ENCODE measurements at regions not wholly inside any gene's neighbourhood (a gene's known extent, or its start where the extent isn't known, plus 50 kb on each side); places are given as distances from the start of the nearest gene placed in this dataset.

GRCh38 chr5:88524941-88525340 lies 256.3 kb upstream of the TMEM161B start:
- 61 to 66% methylated on average over 3 of the region's 3 CpGs for WGBS, 2 donors
- no peaks in the 10 kb centered on the region for H3K27me3 ChIP-seq
- H3K27ac ChIP-seq, result no peak overlapping the region
- FAIRE-seq, result no peak
- H3K4me3 ChIP-seq, result no peak overlapping the region
- no peaks in the 10 kb centered on the region for H3K4me1 ChIP-seq
- intact Hi-C loops (cut with DNase I), result no loop called here
- no peak for TF ChIP-seq CTCF (IDR thresholded peaks at IDR 0.05)
- ATAC-seq, result no peak
- no peaks in the 10 kb centered on the region for H3K36me3 ChIP-seq
- no peak for DNase-seq
- no peaks in the 10 kb centered on the region for H3K9me3 ChIP-seq

GRCh38 chr5:88519066-88519465 lies 250.4 kb upstream of the TMEM161B start:
- no peak overlapping the region for H3K4me3 ChIP-seq
- no peaks in the 10 kb centered on the region for H3K4me1 ChIP-seq
- no peak overlapping the region for H3K27ac ChIP-seq
- H3K27me3 ChIP-seq, result no peaks in the 10 kb centered on the region
- H3K36me3 ChIP-seq, result no peaks in the 10 kb centered on the region
- FAIRE-seq (no peak), ATAC-seq (no peak), DNase-seq (no peak)
- no peak for TF ChIP-seq CTCF (IDR thresholded peaks at IDR 0.05)
- intact Hi-C loops (cut with DNase I), result no loop called here
- H3K9me3 ChIP-seq, result no peaks in the 10 kb centered on the region

- no peaks in the 10 kb centered on the region for H3K9me3 ChIP-seq
- ATAC-seq, result no peak
- no peak overlapping the region for H3K27ac ChIP-seq
- 46 to 68% methylated on average over 4 of the region's 4 CpGs for WGBS, 2 donors
- no peaks in the 10 kb centered on the region for H3K27me3 ChIP-seq
- H3K4me1 ChIP-seq, result no peaks in the 10 kb centered on the region
- no peak for DNase-seq
- H3K4me3 ChIP-seq, result no peak overlapping the region
- no peaks in the 10 kb centered on the region for H3K36me3 ChIP-seq
- TF ChIP-seq CTCF (IDR thresholded peaks at IDR 0.05), result no peak
- FAIRE-seq, result no peak
- intact Hi-C loops (cut with DNase I), result no loop called here
Measured at GRCh38 chr5:88518131-88519016, 249.7 kb upstream of the TMEM161B start.

GRCh38 chr5:88515881-88516819 lies 247.5 kb upstream of the TMEM161B start:
- ATAC-seq, result no peak
- no peaks in the 10 kb centered on the region for H3K4me1 ChIP-seq
- H3K27ac ChIP-seq, result no peak overlapping the region
- FAIRE-seq, result no peak
- no peaks in the 10 kb centered on the region for H3K36me3 ChIP-seq
- DNase-seq, result no peak
- intact Hi-C loops (cut with DNase I), result no loop called here
- no peaks in the 10 kb centered on the region for H3K9me3 ChIP-seq
- H3K4me3 ChIP-seq, result no peak overlapping the region
- H3K27me3 ChIP-seq, result no peaks in the 10 kb centered on the region
- TF ChIP-seq CTCF (IDR thresholded peaks at IDR 0.05), result no peak
- WGBS, 2 donors, result 35 to 43% methylated on average over 11 of the region's 11 CpGs

Measured in pancreas (tissue), 10 donors.